GM18519 (cell line): ENCODE measurements at regions not wholly inside any gene's neighbourhood (a gene's known extent, or its start where the extent isn't known, plus 50 kb on each side); places are given as distances from the start of the nearest gene placed in this dataset.

ENCODE experiments used
- ATAC-seq: cut with Tn5 transposase; IDR thresholded peaks from one replicate; pipeline ENCODE4 v1.9.1; 2021; ENCODE audit warnings: mild to moderate bottlenecking, moderate library complexity; ENCODE audit not compliant: unreplicated experiment, low FRiP score

DNA sequence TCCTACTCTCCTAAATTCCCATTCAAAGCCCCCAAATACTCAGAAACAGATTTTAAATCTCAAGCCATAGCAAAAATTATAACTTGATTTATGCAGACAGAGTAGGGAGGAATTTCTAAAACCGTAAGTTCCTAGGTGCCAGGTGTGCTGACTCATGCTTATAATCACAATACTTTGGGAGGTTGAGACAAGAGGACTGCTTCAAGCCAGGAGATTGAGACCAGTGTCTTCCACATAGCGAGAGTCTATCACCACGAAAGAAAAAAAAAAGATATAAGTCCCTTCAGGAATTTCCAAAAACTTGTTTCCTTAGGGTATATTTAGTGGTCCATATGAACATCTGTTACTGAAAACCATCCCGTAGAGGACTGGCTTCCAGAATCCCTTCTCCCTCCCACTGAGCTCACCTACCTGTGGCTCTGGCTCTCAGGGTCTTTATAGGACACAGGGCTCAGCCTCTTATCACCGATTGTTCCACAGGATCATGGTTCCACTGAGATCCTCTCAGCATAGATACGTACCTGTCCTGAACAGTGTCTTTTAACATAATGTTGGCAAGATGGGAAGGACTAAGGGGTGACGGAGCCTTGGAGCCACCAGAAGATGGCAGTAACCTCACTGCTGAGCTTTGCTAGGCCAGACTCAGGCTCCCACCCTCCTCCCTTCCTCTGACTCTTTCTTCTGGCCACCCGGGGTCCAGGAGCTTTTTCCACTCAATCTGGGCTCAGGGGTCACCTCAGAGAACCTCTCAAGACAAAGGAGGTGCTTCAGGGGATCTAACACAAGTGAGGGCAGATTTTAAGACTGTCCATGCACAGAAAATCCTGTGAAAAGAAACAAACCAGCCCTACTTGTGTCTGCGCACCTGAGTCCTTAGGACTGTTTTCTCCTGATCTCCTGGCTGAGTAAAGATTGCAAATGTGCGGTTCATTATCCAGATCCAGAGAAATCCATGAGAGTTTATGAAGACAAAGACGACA, 117.5 kb upstream of the TOP3B start:
- no peak for ATAC-seq

DNA sequence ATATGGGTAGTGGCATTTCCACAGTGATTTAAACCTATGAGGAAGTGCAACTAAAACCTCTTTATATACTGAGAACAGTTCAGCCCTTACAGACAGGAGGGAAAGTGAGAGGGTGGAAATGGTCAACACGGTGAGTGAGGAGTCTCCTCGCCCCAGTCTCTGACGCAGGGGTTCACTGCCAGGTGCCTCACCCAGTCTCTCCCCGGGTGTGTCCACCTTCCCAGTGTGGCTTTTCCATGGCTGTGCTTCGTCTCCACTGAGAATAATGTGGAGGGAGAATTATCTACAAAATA, 116.6 kb upstream of the TOP3B start:
- ATAC-seq = no peak

DNA sequence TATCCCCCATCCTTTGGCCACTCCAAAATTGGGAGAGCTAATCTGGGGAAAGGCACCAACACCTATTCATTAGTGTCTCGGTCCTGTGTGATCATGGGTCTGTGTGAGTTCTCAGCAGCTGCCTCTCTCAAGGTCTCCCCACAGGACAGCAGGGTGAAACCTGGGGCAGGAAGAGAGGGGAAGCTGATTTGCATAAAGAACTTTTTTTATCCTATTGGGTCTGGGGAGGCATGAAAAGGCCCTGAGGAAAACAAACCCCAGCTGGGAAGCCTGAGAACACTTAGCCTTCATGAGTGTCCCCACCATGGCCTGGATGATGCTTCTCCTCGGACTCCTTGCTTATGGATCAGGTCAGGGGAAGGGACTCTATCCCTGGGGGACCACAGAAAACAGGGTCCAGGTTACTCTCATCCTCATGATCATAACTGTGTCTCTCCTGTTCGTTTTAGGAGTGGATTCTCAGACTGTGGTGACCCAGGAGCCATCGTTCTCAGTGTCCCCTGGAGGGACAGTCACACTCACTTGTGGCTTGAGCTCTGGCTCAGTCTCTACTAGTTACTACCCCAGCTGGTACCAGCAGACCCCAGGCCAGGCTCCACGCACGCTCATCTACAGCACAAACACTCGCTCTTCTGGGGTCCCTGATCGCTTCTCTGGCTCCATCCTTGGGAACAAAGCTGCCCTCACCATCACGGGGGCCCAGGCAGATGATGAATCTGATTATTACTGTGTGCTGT, 116.0 kb upstream of the TOP3B start:
- no peak for ATAC-seq

DNA sequence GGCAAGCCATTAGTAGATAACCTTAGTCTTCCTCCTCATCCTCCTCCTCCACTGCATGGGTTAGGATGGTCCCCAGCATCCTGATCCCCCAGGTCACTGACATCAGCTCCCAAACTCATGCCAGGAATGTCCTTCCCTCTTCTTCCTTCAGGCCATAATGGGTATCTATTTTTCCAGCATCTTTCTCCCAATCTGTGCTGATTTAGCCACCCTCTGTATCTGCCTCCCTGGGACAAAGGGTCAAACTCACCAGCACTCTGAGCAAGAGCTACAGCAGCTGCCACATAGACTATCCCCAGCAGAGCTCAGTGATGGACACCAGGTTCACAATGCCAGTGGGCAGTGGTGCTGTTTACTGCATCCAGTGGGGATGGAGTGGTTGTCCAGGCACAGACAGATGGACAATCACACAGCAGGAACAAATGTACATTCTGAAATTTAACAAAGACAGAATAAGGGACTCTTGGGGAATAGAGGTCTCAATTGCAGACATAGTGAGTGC, 115.2 kb upstream of the TOP3B start:
- no peak for ATAC-seq

DNA sequence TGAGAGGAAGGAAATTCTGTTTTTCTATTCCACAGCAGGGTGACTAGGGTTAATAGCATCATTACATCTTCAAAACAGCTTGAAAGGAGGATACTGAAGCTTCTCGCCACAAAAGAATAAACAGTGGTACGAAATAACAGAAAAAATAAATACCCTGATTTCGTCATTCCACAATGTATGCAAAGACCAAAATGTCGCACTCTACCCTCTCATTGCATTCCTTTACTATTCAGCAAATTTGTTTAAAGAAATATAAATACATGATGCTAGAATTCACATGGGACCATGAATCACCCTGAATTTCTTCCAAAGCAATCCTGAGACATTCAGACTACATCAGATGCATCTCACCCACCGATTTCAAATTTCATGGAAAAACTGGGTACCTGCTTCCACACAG, 112.3 kb upstream of the TOP3B start:
- no peak for ATAC-seq

DNA sequence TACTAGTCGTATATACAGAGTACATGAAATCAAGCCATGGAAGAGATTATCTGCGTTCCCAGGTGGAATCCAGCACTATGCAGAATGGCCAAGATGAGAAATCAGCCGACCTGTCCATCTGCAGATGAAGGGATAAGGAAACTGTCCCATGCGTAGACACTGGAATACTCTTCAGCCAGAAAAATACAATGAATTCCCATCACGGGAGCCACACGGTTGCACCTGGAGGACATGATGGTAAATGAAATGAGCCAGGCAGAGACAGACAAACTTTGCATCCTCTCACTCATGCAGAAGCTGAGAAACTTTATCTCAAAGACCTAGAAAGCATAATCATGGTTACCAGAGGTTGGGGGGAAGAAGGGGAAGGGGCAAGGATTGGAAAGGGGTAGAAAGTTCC, 111.9 kb upstream of the TOP3B start:
- ATAC-seq = no peak

DNA sequence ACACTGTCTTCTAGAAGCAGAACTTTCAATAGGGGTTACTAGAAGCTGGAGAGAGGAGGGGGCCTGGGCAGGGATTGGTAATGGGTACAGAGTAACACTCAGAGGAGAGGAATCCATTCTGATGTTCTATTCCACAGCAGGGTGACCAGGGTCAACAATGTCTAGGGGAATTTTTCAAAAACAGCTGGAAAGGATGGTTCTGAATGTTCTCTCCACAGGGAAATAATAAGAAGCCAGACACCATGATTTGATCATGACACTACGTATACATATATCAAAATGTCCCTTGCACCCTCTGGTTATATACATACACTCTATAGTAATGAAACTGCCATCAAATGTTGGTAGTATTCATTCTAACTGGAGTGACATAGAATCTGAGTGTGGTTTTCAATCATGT, 111.2 kb upstream of the TOP3B start:
- ATAC-seq = no peak

DNA sequence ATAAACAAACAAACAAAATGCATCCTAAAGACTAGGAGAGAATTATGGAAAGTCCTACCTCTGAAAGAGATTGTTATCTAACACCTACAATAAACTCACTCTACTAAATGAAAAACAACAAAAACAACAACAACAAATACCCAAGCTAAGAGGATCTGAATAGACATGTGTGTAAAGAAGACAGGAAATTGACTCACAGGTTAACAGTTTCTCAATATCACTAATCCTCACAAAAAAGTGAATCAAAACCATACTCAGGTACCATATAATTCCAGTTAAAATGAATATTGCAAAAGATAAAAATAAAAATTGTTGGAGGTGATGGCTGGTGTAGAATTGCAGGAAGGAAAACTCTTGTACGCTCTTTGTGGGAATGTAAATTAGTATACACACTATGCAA, 110.4 kb upstream of the TOP3B start:
- ATAC-seq = no peak

DNA sequence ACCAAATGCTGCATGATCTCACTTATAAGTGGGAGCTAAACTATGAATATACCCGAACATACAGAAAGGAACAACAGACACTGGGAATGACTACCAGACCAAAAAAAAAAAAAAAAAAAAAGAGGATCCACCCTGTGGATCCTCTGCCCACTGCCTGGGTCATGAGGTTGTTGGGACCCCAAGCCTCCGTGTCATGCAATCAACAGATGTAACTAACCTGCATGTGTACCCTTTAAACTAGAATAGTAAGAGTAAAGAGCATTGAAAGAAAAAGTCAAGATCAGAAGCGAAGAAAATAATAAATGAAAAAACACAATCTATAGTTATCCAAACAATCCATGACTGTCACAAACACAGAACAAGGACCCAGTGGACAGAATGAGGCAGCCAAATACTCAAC, 109.5 kb upstream of the TOP3B start:
- ATAC-seq = no peak

DNA sequence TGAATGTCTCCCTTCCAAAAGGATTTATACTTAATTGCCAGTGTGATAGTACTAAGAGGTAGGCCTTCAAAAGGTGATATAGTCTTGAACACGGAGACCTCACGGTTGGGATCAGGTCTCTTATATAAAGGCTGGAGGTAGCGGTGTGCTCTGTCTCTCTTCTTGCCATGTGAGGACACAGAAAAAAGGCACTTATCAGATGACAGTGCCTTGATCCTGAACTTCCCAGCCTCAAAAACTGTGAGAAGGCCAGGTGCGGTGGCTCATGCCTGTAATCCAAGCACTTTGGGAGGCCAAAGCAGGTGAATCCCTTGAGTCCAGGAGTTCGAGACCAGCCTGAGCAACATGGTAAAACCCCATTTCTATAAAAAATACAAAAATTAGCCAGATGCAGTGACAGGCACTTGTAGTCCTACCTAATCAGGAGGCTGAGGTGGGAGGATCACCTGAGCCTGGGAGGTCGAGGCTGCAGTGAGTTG, 108.9 kb upstream of the TOP3B start:
- no peak for ATAC-seq

DNA sequence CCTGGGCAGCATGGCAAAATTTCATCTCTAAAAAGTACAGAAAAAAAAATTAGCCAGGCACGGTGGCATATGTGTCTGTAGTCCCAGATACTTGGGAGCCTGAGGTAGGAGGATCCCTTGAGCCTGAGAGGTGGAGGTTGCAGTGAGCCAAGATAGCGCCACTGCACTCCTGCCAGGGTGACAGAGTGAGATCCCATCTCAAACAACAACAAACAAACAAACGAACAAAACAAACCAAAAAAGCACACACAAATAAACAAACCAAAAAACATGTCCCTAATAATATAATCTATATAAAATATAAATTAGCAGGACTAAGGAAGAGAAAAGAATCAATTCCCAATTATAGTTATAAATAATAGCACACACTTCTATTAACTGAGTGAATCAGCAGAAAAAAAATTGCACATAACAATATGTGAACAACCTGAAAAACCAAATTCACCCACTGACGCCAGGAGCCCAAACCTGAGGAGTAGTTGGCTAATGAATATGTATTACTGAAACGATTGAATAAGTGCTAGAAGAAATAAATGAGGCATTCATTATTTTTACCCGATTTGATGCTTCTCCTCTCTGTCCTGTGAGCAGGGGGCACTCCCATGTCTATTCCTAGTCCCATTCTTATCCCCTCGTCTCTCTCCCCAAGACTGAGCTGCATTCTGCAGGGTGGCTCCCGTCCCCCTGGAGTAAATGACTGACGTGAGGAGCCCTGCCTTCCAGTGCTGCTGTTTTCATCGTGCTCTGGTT, 108.2 kb upstream of the TOP3B start:
- no peak for ATAC-seq

DNA sequence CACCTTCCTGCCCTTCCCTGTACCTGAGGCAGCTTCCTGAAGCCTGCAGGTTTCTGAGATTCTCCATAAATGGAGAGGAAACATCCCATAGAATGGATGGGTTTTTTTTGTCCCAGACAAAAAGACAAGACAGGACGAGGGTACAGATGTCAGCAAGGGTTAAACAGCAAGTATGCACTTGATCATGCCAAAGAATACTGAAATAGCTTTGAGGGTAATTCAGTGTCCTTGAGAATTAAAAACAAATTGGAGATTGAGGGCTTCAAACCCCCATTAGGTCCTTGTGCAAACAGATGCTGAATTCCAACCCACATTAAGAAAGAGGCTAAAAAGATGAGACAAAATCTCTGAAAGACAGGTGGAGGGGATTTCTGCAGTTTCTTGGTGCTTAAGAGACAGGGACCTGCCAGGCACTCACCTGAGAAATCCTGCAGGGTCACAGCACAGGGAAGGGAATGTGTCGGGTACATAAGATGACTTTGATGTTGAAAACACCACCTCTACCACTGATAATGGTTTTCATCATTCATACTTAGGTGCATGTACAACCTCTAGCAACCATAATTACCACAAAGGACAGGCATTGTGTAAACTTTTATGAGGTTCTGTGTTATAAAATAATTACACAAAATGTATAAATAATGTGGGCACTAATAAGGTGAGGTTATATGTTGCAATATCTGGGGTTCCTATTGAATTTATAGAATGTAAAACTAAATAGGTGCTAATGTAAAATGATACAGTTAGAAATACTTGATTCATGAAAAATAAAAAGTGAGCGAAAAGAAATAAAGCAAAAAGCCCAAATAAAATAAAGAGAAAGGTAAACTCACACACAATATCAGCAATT, 107.1 kb upstream of the TOP3B start:
- no peak for ATAC-seq

DNA sequence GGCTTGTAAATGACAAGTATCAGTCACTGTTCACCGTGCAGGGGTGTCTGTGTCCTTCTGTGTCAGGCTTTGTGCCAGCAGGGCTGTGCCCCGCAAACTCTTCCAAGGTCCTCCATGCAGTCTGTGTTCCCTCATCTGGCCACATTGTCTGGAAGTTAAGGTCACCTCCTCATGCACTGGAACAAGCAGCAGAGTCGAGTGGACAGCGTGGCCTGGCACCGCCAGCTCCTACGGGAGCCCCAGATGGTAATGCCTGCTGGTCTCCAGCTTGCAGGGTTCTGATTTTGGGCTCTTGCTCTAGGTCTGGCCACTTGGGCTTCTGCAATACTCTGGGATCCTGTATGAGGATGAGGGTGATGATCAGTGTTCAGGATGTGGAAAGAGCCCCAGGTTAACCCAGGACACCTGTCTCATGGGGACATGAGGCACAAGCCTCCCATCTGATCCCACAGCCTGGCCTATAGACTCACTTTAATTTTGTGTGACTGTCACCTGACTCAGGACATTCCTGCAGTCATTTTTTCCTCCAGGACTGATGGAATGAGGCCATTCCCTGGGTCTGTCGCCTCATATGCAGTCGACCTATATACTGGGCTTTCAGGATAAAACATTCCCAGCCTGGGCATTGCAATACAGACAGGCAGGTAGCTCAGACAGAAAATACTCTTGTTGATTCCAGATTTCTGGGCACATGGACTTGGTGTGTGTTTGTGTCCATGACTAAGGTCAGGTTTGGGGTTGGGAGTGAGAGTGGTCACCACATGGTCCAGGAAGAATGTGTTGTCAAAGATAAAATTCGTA, 106.3 kb upstream of the TOP3B start:
- ATAC-seq = no peak

DNA sequence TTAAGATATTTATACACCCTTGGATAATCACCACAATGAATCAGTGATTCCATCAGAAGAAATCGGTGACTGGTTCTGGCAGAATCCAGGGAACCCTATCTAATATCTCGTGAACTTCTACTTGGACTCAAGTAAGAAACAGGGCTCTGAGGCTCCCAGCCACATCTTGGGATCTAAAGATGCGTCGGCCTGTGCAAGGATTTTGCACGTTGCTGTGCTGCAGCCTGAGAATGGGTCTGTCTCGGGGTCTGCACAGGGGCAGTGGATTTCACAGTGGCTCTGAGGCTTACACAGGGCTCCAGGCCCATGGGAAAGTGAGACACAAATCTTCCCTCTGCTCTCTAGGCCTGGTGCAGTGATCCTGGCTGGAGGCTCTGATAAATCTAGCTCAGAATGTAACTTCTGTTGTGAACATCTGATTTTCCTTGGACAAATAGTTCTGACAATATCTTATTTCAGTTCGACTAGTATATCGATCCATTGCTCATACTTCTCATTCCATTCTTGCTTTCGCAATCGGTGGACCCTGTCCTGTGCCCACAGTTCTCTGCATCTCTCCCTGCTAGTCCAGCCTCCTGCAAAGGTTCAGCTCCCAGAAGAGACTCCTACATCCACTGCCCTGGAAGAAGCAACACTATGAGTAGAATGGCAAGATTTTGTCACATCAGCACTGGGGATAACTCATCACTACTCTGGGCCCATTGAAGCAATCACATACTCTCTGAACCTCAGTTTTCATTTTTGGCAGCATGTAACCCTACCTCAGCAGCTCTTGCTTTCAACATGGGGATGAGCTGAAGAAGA, 105.5 kb upstream of the TOP3B start:
- no peak for ATAC-seq

DNA sequence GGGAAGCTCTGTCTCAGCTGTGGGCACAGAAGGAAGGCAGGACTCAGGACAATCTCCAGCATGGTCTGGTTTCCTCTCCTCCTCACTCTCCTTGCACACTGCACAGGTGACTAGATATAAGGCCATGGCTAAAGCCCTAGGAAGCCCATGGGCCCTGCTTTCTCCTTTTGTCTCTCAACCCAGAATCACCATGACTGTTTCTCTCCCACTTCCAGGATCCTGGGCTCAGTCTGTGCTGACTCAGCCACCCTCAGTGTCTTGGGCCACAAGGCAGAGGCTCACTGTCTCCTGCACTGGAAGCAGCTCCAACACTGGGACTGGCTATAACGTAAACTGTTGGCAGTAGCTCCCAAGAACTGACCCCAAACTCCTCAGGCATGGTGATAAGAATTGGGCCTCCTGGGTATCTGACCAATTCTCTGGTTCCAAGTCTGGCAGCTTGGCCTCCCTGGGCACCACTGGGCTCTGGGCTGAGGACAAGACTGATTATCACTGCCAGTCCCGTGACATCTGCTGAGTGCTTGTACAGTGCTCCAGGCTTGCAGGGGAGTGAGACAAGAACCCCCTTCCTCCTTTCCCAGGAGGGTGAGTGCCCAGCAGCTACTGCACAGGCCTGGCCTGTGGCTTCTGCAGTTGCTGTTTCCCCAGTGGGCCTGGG, 104.0 kb upstream of the TOP3B start:
- ATAC-seq = no peak

DNA sequence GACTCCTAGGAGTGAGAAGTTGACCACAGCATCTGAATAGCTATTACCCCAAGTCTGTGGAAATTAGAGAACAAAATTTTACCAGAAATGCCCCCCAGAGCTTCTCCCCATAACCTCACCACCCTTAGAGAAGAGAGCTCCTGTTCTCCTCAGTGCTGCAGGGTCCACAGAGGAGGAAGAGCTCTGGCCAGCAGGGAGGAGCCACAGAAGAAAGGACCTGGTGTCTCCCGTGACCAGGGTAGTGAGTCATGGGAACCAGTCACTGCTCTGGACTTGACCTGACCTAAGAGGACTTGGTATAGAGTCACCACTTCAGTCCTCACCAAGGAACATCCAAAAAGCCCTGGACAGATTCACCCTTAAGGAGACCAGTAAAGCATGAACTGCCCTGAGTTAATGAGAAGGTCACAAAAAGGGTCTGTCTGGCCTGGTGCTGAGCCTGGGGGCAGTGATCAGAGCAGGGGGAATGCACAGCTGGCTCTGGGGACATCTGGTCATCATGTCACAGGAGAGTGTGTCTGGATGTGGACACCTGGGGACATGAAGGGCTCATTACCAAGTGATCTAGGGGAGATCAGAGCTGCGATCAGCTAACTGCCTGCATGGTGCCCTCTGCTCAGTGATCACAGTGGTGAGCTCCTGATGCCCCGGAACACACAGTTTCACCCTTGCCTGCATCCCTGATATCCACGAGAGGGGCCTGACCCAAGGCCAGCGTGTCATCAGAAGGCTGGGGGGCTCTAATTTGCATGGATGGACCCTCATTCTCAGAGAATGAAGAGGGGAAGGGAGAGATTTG, 103.3 kb upstream of the TOP3B start:
- no peak for ATAC-seq

DNA sequence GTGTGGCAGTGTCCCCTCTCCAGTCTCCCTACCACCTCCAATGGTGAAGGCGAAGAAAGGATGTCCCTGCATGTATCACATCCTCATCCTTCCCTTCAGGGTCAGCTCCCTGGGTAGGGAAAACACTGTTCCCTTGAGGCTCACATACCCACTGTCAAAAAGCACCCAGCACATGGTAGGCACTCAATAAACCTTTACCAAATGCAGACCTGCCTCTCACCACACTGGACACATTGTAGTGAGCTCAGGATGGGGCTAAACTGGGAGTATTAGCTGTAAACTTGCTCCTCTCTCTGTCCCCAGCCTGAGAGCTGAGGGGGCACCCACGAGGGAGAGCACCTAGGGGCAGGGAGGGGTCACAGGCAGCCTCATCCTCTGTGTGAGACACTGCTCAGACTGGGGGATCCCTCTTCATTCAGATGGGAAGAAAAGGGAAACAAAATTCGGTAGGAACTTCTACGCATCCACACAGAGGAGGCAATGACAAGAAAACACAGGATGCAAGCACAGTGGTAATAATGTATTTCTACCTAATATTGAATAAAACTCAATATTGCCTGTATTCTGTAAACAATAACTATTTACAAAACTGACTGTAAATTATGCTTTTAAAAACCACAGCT, 101.6 kb upstream of the TOP3B start:
- ATAC-seq = no peak
